AG04449 (cell line): ENCODE measurements at regions not wholly inside any gene's neighbourhood (a gene's known extent, or its start where the extent isn't known, plus 50 kb on each side); places are given as distances from the start of the nearest gene placed in this dataset.

Experiments used
- CTCF ChIA-PET: fragments of 350-600 bp; formaldehyde crosslinking; extraction: SDS; loops from one replicate; lab custom pipeline; 2021; ENCODE audit warnings: antibody characterized with exemption; lab: Yijun Ruan, JAX
- POLR2A ChIA-PET: fragments of 400-600, 350-600 bp; formaldehyde crosslinking; extraction: SDS; loops from one replicate; lab custom pipeline; 2020; ENCODE audit warnings: antibody characterized with exemption, inconsistent platforms; lab: Yijun Ruan, JAX
- DNase-seq: peaks from one replicate; pipeline ENCODE4 v3.0.0-alpha.2; 2010; ENCODE audit warnings: low read depth, low spot score
- H3K4me3 ChIP-seq: 2 replicates; pipeline ENCODE4 v1.5.1; 2011; ENCODE audit warnings: low read depth, mild to moderate bottlenecking, control low read depth, low read length
- CTCF ChIP-seq: IDR thresholded peaks from one replicate; pipeline ENCODE4 v1.5.1; 2011; ENCODE audit warnings: mild to moderate bottlenecking, moderate library complexity, low read length, control low read depth, inconsistent platforms; ENCODE audit not compliant: insufficient read depth; ENCODE audit errors: missing control alignments

DNA sequence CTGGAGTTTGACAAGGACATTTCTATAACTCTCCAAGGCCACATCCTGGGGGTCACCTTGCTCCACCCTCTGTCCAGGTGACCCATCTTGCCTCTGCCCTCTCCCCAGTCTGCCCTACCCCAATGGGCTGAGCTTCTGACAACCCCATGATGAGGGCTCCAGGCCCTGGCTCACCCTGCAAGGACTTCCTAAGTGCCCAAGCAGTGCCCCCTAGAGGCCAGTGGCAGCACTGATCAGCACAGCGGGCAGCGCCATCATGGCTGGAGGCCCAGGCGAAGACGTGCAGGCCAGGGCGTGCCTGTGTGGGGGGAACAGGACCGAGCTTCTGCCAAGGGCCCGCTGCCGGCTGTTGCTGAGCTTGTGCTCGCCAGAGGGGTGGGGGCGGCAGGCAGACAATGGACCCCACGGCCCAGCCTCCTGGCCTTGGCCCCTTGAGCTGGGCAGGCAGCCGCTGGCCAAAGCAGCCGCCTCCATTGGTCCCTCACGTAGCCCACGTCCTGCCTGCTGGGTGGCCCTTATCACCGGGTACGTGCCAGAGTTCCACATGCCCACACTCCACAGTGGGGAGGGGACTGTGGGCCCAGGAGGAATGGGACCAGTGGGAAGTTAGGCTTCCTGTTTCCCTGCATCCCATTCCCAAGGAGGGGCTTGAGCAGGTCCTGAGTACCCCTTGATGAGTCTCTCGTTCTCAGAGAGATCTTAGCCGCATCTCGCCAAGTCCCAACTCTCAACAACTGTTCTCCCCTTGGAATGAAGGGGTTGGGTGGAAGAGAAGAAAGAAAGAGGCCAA, 64.3 kb downstream of the MRPL14 start:
- TF ChIP-seq CTCF = peak; percentile 40
- no peak overlapping the region for H3K4me3 ChIP-seq
- POLR2A ChIA-PET = no interaction called here
- CTCF ChIA-PET = interaction anchor here (0.7 to 4.9 kb wide), 13 partner anchors 8 to 396 kb away, joined by 3 to 46 read pairs (median 3); partner anchors contain the start of gene VEGFA
- no peak for DNase-seq

DNA sequence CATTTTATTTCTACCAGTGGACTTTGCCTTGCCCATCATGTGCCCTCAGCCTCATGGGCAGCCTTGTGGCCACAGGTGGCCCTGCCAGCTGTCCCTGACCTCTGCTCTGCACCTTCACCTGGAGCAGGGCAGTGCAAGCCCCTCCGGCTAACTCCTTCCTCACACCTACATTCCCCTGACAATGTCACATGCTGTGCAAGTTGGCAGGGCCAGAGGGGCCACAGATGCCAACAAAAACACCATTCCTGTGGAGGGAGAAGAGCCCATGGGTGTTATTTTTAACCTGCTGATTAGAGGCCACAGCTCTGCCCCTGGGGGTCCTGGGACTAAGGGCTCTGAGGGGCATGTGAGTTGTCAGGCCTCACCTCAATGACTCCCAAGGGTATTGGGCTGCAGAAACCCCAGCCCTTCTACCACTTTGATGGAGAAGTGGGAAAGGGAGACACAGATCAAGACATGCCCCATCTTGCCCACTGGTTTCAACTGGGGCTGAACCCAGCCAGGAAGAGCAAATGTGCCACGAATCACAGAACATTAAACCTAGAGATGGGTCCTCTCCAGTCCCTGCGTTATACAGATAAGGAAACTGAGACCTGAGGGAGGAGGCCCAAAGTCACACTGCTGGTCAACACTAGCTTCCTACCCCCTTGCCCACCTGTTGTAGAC, 65.0 kb downstream of the MRPL14 start:
- TF ChIP-seq CTCF = no peak
- no peak overlapping the region for H3K4me3 ChIP-seq
- CTCF ChIA-PET = interaction anchor here (0.7 to 4.9 kb wide), 10 partner anchors 11 to 338 kb away, joined by 3 to 46 read pairs (median 6); partner anchors contain the start of gene VEGFA
- DNase-seq = no peak
- POLR2A ChIA-PET = interaction anchor here (0.6 kb wide), 1 partner anchor 23 kb away, joined by 3 read pairs; no protein-coding TSS in a partner anchor

DNA sequence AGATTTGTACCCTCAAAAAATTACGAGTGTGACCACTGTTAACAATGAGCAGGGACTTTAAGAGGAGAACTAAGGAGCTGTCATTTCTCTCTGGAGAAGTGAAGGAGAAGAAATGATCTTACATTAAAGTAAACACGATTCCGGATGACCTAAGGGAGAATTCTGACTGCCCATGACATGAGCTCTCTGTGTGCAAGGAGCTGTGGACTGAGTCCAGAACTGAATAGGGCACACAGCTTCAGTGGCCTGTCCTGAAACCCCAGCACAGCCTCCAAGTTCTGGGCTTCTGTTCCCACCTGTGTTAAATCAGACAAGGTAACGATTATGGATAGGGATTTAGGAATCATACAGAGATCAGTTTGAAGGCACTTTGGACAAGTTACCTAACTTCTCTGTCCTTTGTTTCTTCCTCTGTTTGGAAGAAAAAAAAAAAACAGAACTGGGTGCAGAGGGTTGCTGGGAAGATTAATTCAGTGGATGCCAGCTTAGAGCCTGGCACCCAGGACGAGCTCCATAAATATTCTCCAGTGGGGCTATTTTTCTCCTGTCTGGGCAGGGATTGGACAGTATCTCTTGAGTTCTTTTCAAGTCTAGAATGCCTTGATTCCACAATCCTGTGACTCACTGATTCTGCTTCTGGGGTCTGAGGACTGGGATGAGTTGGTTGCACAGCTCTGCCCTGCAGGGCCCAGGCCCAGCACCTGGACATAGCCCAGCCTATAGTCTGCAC, 65.7 kb downstream of the MRPL14 start:
- no peak for DNase-seq
- H3K4me3 ChIP-seq = no peak overlapping the region
- ChIA-PET POLR2A (interaction anchor here (0.6 to 1.1 kb wide), 3 partner anchors 11 to 51 kb away, joined by 3 to 4 read pairs (median 3); no protein-coding TSS in a partner anchor), CTCF (interaction anchor here (0.6 to 4.9 kb wide), 6 partner anchors 12 to 337 kb away, joined by 3 to 46 read pairs (median 4); no protein-coding TSS in a partner anchor)
- no peak for TF ChIP-seq CTCF

DNA sequence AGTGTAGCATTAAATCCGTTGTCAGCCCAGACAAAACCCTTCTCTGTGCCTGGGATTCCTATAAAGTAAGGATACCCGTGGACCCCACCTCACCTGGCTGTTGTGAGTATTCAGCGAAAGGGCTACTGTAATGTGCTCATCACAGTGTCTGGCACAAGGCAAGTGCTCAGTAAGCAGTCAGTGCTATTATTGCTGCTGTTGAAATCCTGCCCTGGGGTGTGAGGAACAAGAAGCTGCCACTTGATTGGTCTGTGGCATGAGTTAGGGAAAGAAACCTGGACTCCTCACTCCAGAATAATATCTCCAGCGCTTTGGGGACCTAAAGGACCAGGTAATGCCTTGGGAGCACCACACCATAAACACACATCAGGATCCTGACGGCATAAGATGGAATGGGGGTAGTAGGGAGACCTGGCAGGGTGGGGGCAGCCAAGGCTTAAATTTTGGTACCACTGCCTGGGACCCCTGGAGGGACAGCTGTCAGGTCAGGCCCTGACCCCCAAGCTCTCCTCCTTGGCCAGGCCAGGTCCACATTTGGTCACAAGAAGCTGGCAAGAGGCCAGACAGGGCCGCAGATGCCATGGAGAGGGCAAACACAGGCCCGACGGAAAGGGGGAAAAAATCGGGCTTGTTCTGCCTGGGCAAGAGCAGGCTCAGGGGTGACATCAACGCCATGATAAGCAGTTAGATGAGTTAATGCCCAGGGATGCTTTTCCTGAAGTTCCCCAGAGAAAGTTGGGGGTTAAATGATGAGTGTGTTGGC, 66.5 kb downstream of the MRPL14 start:
- CTCF ChIA-PET = interaction anchor here (0.9 to 4.9 kb wide), 5 partner anchors 13 to 337 kb away, joined by 3 to 46 read pairs (median 3); no protein-coding TSS in a partner anchor
- DNase-seq = no peak
- POLR2A ChIA-PET = interaction anchor here (1.0 to 1.1 kb wide), 2 partner anchors 12 to 50 kb away, joined by 3 to 4 read pairs; no protein-coding TSS in a partner anchor
- no peak overlapping the region for H3K4me3 ChIP-seq
- no peak for TF ChIP-seq CTCF
